PC-9 (cell line): ENCODE measurements at regions not wholly inside any gene's neighbourhood (a gene's known extent, or its start where the extent isn't known, plus 50 kb on each side); places are given as distances from the start of the nearest gene placed in this dataset.

Experiments used
- BruUV-seq: library from RNA; stranded (reverse); fragments of 400-500 nt; replicated peaks from 2 replicates; lab custom pipeline; 2021; lab: Mats Ljungman, UMichigan
- CTCF ChIA-PET: fragments of 300-600 bp; sonication (Branson Sonifier 250); formaldehyde crosslinking; loops from one replicate; lab custom pipeline; 2022; ENCODE audit warnings: antibody characterized with exemption; lab: Charles Lee
- POLR2A ChIA-PET: fragments of 300-600 bp; sonication (Branson Sonifier 250); formaldehyde crosslinking; loops from one replicate; lab custom pipeline; 2022; ENCODE audit warnings: antibody characterized with exemption; ENCODE audit not compliant: unreplicated experiment; lab: Charles Lee
- DNase-seq, 2 experiments: peaks; one replicate each; pipeline versions ENCODE4 v3.0.0 to v3.0.0-alpha.2; 2015 to 2022; ENCODE audit warnings: mixed read lengths in 1 of 2
- H2AFZ ChIP-seq: fragments of 200-600 bp; sonication (generic); 2 replicates; pipeline ENCODE4 v1.8.1; 2017; ENCODE audit warnings: antibody characterized with exemption
- H3F3A ChIP-seq: fragments of 200-600 bp; sonication (generic); 2 replicates; pipeline ENCODE4 v1.8.1; 2017; ENCODE audit warnings: antibody characterized with exemption, mild to moderate bottlenecking, low read depth; ENCODE audit not compliant: insufficient read depth
- H3K27ac ChIP-seq: fragments of 200-600 bp; sonication (generic); 2 replicates; pipeline ENCODE4 v1.6.1; 2016; ENCODE audit warnings: mixed run types
- H3K27me3 ChIP-seq: fragments of 200-600 bp; sonication (generic); 2 replicates; pipeline ENCODE4 v1.6.1; 2016; ENCODE audit warnings: low read depth, mixed run types; ENCODE audit not compliant: insufficient read depth
- H3K36me3 ChIP-seq: fragments of 200-600 bp; sonication (generic); 2 replicates; pipeline ENCODE4 v1.6.1; 2016; ENCODE audit warnings: low read depth, mixed run types
- H3K4me1 ChIP-seq: fragments of 200-600 bp; sonication (generic); replicated peaks from 2 replicates; pipeline ENCODE4 v1.6.1; 2016; ENCODE audit warnings: mixed run types; ENCODE audit not compliant: insufficient read depth
- H3K4me2 ChIP-seq: fragments of 200-600 bp; sonication (generic); 2 replicates; pipeline ENCODE4 v1.6.1; 2017; ENCODE audit warnings: mixed run types
- H3K4me3 ChIP-seq: fragments of 200-600 bp; sonication (generic); 2 replicates; pipeline ENCODE4 v1.6.1; 2016; ENCODE audit warnings: mixed run types
- H3K79me2 ChIP-seq: fragments of 200-600 bp; sonication (generic); 2 replicates; pipeline ENCODE4 v1.6.1; 2017; ENCODE audit warnings: low read depth, mixed run types
- H3K9me2 ChIP-seq: fragments of 200-600 bp; sonication (generic); 2 replicates; pipeline ENCODE4 v1.8.1; 2017; ENCODE audit warnings: mild to moderate bottlenecking; ENCODE audit not compliant: insufficient read depth
- H3K9me3 ChIP-seq: fragments of 200-600 bp; sonication (generic); 2 replicates; pipeline ENCODE4 v1.8.1; 2016; ENCODE audit warnings: low read depth; ENCODE audit not compliant: insufficient read depth
- H4K20me1 ChIP-seq: fragments of 200-600 bp; sonication (generic); 2 replicates; pipeline ENCODE4 v1.8.1; 2017; ENCODE audit not compliant: insufficient read depth
- CTCF ChIP-seq: fragments of 200-600 bp; sonication (generic); conservative IDR thresholded peaks from 2 replicates; pipeline ENCODE4 v1.6.1; 2017; ENCODE audit warnings: mixed run types, antibody characterized with exemption, mild to moderate bottlenecking, moderate library complexity
- EZH2 ChIP-seq: fragments of 200-600 bp; sonication (generic); IDR thresholded peaks from 2 replicates; pipeline ENCODE4 v1.8.0; 2017; ENCODE audit warnings: antibody characterized with exemption, low read depth
- intact Hi-C: fragments of 100-400 bp; cut with micrococcal nuclease; formaldehyde crosslinking; loops from one replicate; pipeline ENCODE4 v1.10.0; 2022; ENCODE audit not compliant: unreplicated experiment

DNA sequence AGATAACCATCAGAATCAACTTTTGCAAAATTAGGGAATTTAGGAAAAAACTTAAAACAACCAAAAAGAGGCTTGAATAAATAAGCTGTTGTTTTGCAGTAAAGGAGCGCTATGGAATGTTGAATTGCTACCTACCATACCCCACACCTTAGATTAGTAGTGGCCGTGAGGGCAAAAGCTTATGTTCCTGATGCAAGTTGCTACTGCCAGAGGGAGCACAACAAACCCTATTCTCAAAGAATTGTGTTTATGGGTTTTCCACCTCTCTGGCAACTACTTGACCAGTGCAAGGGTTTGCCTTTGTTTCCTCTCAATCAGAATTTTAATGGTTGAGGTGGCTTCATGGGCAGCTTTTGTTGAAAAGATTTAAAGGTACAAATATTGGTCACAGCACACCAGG lies 268.1 kb downstream of the LAS1L start:
- Histone ChIP-seq H3K36me3 (no peaks in the 10 kb centered on the region), H3K9me3 (no peaks in the 10 kb centered on the region), H3K4me3 (no peak overlapping the region), H3K27me3 (no peaks in the 10 kb centered on the region), H3K79me2 (no peaks in the 10 kb centered on the region), H2AFZ (no peak overlapping the region), H3K9me2 (no peaks in the 10 kb centered on the region), H4K20me1 (no peaks in the 10 kb centered on the region), H3F3A (no peaks in the 10 kb centered on the region), H3K4me1 (no peaks in the 10 kb centered on the region), H3K4me2 (no peak overlapping the region), H3K27ac (no peak overlapping the region)
- intact Hi-C loops, result no loop called here
- no TSS peak for BruUV-seq
- TF ChIP-seq CTCF, result no peak
- TF ChIP-seq EZH2, result no peak
- no peak for DNase-seq
- CTCF ChIA-PET, result no interaction called here
- POLR2A ChIA-PET, result no interaction called here

DNA sequence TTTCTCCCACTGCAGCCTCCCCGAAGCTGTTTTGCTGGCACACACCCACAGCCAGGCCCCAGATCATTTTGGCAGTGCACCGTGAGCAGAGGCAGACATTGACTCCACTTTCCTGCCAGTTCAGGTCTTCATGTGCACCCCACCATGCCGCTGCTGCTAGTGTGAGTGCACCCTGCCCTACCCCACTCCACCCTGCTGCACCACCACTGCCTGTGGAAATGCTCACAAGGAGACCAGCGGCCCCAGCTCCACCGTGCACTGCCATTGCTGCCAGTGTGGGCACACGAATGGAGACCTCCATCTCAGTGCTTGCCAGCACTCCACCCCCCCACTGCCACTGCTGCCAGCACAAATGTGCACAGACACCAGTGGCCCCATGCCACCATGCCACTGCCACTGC lies 277.6 kb upstream of the ZC4H2 start:
- intact Hi-C loops, result no loop called here
- ChIA-PET CTCF (no interaction called here), POLR2A (no interaction called here)
- Histone ChIP-seq H3K9me3 (no peaks in the 10 kb centered on the region), H3K36me3 (no peaks in the 10 kb centered on the region), H3K4me3 (no peak overlapping the region), H3K4me1 (no peaks in the 10 kb centered on the region), H3F3A (no peaks in the 10 kb centered on the region), H3K9me2 (no peaks in the 10 kb centered on the region), H3K27me3 (no peaks in the 10 kb centered on the region), H3K4me2 (no peak overlapping the region), H3K79me2 (no peaks in the 10 kb centered on the region), H3K27ac (no peak overlapping the region), H4K20me1 (no peaks in the 10 kb centered on the region), H2AFZ (no peak overlapping the region)
- TF ChIP-seq CTCF (no peak), EZH2 (no peak)
- no TSS peak for BruUV-seq
- DNase-seq, result no peak

DNA sequence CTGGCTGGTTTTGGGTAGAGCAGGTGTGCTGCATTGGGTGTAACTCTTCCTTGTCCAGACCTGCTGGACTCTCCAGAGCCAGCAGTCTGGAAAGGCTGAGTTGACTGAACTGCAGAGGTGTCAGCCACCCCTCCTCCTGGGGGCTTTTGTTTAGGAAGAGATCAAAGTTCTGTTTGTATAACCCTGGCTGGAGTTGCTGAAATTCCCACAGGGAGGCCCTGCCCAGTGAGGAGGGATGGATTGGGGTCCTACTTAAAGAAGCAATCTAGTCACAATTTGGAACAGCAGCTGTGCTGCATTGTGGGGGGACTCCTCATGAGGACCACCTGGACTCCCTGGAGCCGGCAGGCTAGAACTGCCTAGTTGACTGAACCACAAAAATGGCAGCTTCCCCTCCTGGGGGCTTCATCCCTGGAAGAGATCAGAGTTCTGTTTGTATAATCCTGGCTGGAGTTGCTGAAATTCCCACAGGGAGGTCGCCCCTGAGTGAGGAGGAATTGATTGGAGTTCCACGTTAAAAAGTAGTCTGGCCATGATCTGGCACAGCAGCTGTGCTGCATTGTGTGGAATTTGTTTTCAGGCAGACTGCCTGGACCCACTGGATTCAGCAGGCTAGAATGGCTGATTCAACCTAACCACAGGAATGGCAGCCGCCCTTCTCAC lies 264.9 kb upstream of the ZC4H2 start:
- H3K9me3 ChIP-seq, result no peaks in the 10 kb centered on the region
- H3K79me2 ChIP-seq, result no peaks in the 10 kb centered on the region
- intact Hi-C loops, result no loop called here
- no peaks in the 10 kb centered on the region for H3K9me2 ChIP-seq
- H3F3A ChIP-seq, result no peaks in the 10 kb centered on the region
- no peak for TF ChIP-seq EZH2
- TF ChIP-seq CTCF, result no peak
- no peak overlapping the region for H2AFZ ChIP-seq
- no peak overlapping the region for H3K4me3 ChIP-seq
- H3K27ac ChIP-seq, result no peak overlapping the region
- no TSS peak for BruUV-seq
- ChIA-PET CTCF (no interaction called here), POLR2A (no interaction called here)
- no peaks in the 10 kb centered on the region for H3K27me3 ChIP-seq
- DNase-seq, result no peak
- H3K4me2 ChIP-seq, result no peak overlapping the region
- no peaks in the 10 kb centered on the region for H3K36me3 ChIP-seq
- H3K4me1 ChIP-seq, result no peaks in the 10 kb centered on the region
- H4K20me1 ChIP-seq, result no peaks in the 10 kb centered on the region
